ENCODE measurements at regions not wholly inside any gene's neighbourhood (a gene's known extent, or its start where the extent isn't known, plus 50 kb on each side); places are given as distances from the start of the nearest gene placed in this dataset.
"Not testable (repeated sequence)": the region's sequence is repeated elsewhere in the genome, so short reads cannot be mapped to it uniquely, and the experiment has no call there.

GRCh38 chr18:42544901-42545300 lies 570.6 kb downstream of the RIT2 start:
- Histone ChIP-seq H3K9me3 (ENCODE audit: control insufficient read depth in 1 of 2, low read length in 2 of 2) (no peaks in the 10 kb centered on the region), H3K4me1 (ENCODE audit: control insufficient read depth in 1 of 2, insufficient read depth in 2 of 2, low read length in 2 of 2) (no peaks in the 10 kb centered on the region), H3K27me3 (ENCODE audit: control insufficient read depth in 1 of 2, insufficient read depth in 2 of 2, low read length in 2 of 2) (no peaks in the 10 kb centered on the region), H3K27ac (ENCODE audit: low read depth, low read length) (no peak overlapping the region), H3K9ac (ENCODE audit: low read depth in 1 of 2, low read length in 2 of 2) (no peak overlapping the region), H3K4me3 (ENCODE audit: low read depth in 1 of 2, low read length in 2 of 2) (no peak overlapping the region), H3K36me3 (ENCODE audit: control insufficient read depth in 1 of 2, insufficient read depth in 2 of 2, low read length in 2 of 2) (no peaks in the 10 kb centered on the region)

- Histone ChIP-seq H3K4me3 (ENCODE audit: low read depth in 1 of 2, low read length in 2 of 2) (no peak overlapping the region), H3K36me3 (ENCODE audit: control insufficient read depth in 1 of 2, insufficient read depth in 2 of 2, low read length in 2 of 2) (no peaks in the 10 kb centered on the region), H3K27ac (ENCODE audit: low read depth, low read length) (no peak overlapping the region), H3K27me3 (ENCODE audit: control insufficient read depth in 1 of 2, insufficient read depth in 2 of 2, low read length in 2 of 2) (no peaks in the 10 kb centered on the region), H3K9me3 (ENCODE audit: control insufficient read depth in 1 of 2, low read length in 2 of 2) (no peaks in the 10 kb centered on the region), H3K4me1 (ENCODE audit: control insufficient read depth in 1 of 2, insufficient read depth in 2 of 2, low read length in 2 of 2) (no peaks in the 10 kb centered on the region), H3K9ac (ENCODE audit: low read depth in 1 of 2, low read length in 2 of 2) (no peak overlapping the region)
These were observed 569.7 kb downstream of the RIT2 start for GRCh38 chr18:42545825-42546224.

GRCh38 chr18:42548493-42548892 lies 567.0 kb downstream of the RIT2 start:
- no peak overlapping the region for H3K27ac ChIP-seq (ENCODE audit: low read depth, low read length)
- H3K4me1 ChIP-seq (ENCODE audit: control insufficient read depth in 1 of 2, insufficient read depth in 2 of 2, low read length in 2 of 2) = no peaks in the 10 kb centered on the region
- no peaks in the 10 kb centered on the region for H3K36me3 ChIP-seq (ENCODE audit: control insufficient read depth in 1 of 2, insufficient read depth in 2 of 2, low read length in 2 of 2)
- no peak overlapping the region for H3K4me3 ChIP-seq (ENCODE audit: low read depth in 1 of 2, low read length in 2 of 2)
- no peak overlapping the region for H3K9ac ChIP-seq (ENCODE audit: low read depth in 1 of 2, low read length in 2 of 2)
- no peaks in the 10 kb centered on the region for H3K27me3 ChIP-seq (ENCODE audit: control insufficient read depth in 1 of 2, insufficient read depth in 2 of 2, low read length in 2 of 2)
- H3K9me3 ChIP-seq (ENCODE audit: control insufficient read depth in 1 of 2, low read length in 2 of 2) = no peaks in the 10 kb centered on the region

- Histone ChIP-seq H3K4me3 (ENCODE audit: low read depth in 1 of 2, low read length in 2 of 2) (no peak overlapping the region), H3K27me3 (ENCODE audit: control insufficient read depth in 1 of 2, insufficient read depth in 2 of 2, low read length in 2 of 2) (no peaks in the 10 kb centered on the region), H3K27ac (ENCODE audit: low read depth, low read length) (no peak overlapping the region), H3K9me3 (ENCODE audit: control insufficient read depth in 1 of 2, low read length in 2 of 2) (no peaks in the 10 kb centered on the region), H3K36me3 (ENCODE audit: control insufficient read depth in 1 of 2, insufficient read depth in 2 of 2, low read length in 2 of 2) (no peaks in the 10 kb centered on the region), H3K9ac (ENCODE audit: low read depth in 1 of 2, low read length in 2 of 2) (no peak overlapping the region), H3K4me1 (ENCODE audit: control insufficient read depth in 1 of 2, insufficient read depth in 2 of 2, low read length in 2 of 2) (no peaks in the 10 kb centered on the region)
These were observed 565.9 kb downstream of the RIT2 start for GRCh38 chr18:42549596-42549995.

GRCh38 chr18:42552559-42552958 lies 562.9 kb downstream of the RIT2 start:
- not testable (repeated sequence) for H3K36me3 ChIP-seq (ENCODE audit: control insufficient read depth in 1 of 2, insufficient read depth in 2 of 2, low read length in 2 of 2); H3K9ac ChIP-seq (ENCODE audit: low read depth in 1 of 2, low read length in 2 of 2); H3K4me3 ChIP-seq (ENCODE audit: low read depth in 1 of 2, low read length in 2 of 2); H3K9me3 ChIP-seq (ENCODE audit: control insufficient read depth in 1 of 2, low read length in 2 of 2); H3K27me3 ChIP-seq (ENCODE audit: control insufficient read depth in 1 of 2, insufficient read depth in 2 of 2, low read length in 2 of 2); H3K4me1 ChIP-seq (ENCODE audit: control insufficient read depth in 1 of 2, insufficient read depth in 2 of 2, low read length in 2 of 2); H3K27ac ChIP-seq (ENCODE audit: low read depth, low read length)

GRCh38 chr18:42559069-42559690 lies 556.3 kb downstream of the RIT2 start:
- H3K4me1 ChIP-seq (ENCODE audit: control insufficient read depth in 1 of 2, insufficient read depth in 2 of 2, low read length in 2 of 2) = no peaks in the 10 kb centered on the region
- H3K36me3 ChIP-seq (ENCODE audit: control insufficient read depth in 1 of 2, insufficient read depth in 2 of 2, low read length in 2 of 2) = no peaks in the 10 kb centered on the region
- no peaks in the 10 kb centered on the region for H3K9me3 ChIP-seq (ENCODE audit: control insufficient read depth in 1 of 2, low read length in 2 of 2)
- no peak overlapping the region for H3K27ac ChIP-seq (ENCODE audit: low read depth, low read length)
- H3K27me3 ChIP-seq (ENCODE audit: control insufficient read depth in 1 of 2, insufficient read depth in 2 of 2, low read length in 2 of 2) = no peaks in the 10 kb centered on the region
- H3K9ac ChIP-seq (ENCODE audit: low read depth in 1 of 2, low read length in 2 of 2) = no peak overlapping the region
- H3K4me3 ChIP-seq (ENCODE audit: low read depth in 1 of 2, low read length in 2 of 2) = no peak overlapping the region

- Histone ChIP-seq H3K4me1 (ENCODE audit: control insufficient read depth in 1 of 2, insufficient read depth in 2 of 2, low read length in 2 of 2) (no peaks in the 10 kb centered on the region), H3K9me3 (ENCODE audit: control insufficient read depth in 1 of 2, low read length in 2 of 2) (no peaks in the 10 kb centered on the region), H3K27ac (ENCODE audit: low read depth, low read length) (no peak overlapping the region), H3K27me3 (ENCODE audit: control insufficient read depth in 1 of 2, insufficient read depth in 2 of 2, low read length in 2 of 2) (no peaks in the 10 kb centered on the region), H3K4me3 (ENCODE audit: low read depth in 1 of 2, low read length in 2 of 2) (no peak overlapping the region), H3K9ac (ENCODE audit: low read depth in 1 of 2, low read length in 2 of 2) (no peak overlapping the region), H3K36me3 (ENCODE audit: control insufficient read depth in 1 of 2, insufficient read depth in 2 of 2, low read length in 2 of 2) (no peaks in the 10 kb centered on the region)
These were observed 554.0 kb downstream of the RIT2 start for GRCh38 chr18:42561521-42561920.

- H3K36me3 ChIP-seq (ENCODE audit: control insufficient read depth in 1 of 2, insufficient read depth in 2 of 2, low read length in 2 of 2) = no peaks in the 10 kb centered on the region
- H3K27me3 ChIP-seq (ENCODE audit: control insufficient read depth in 1 of 2, insufficient read depth in 2 of 2, low read length in 2 of 2) = no peaks in the 10 kb centered on the region
- H3K27ac ChIP-seq (ENCODE audit: low read depth, low read length) = no peak overlapping the region
- H3K4me1 ChIP-seq (ENCODE audit: control insufficient read depth in 1 of 2, insufficient read depth in 2 of 2, low read length in 2 of 2) = no peaks in the 10 kb centered on the region
- H3K9me3 ChIP-seq (ENCODE audit: control insufficient read depth in 1 of 2, low read length in 2 of 2) = no peaks in the 10 kb centered on the region
- no peak overlapping the region for H3K9ac ChIP-seq (ENCODE audit: low read depth in 1 of 2, low read length in 2 of 2)
- no peak overlapping the region for H3K4me3 ChIP-seq (ENCODE audit: low read depth in 1 of 2, low read length in 2 of 2)
These were observed 551.5 kb downstream of the RIT2 start for GRCh38 chr18:42563995-42564394.

GRCh38 chr18:42564761-42565160 lies 550.7 kb downstream of the RIT2 start:
- H3K4me3 ChIP-seq (ENCODE audit: low read depth in 1 of 2, low read length in 2 of 2) = no peak overlapping the region
- H3K36me3 ChIP-seq (ENCODE audit: control insufficient read depth in 1 of 2, insufficient read depth in 2 of 2, low read length in 2 of 2) = no peaks in the 10 kb centered on the region
- no peaks in the 10 kb centered on the region for H3K4me1 ChIP-seq (ENCODE audit: control insufficient read depth in 1 of 2, insufficient read depth in 2 of 2, low read length in 2 of 2)
- no peaks in the 10 kb centered on the region for H3K9me3 ChIP-seq (ENCODE audit: control insufficient read depth in 1 of 2, low read length in 2 of 2)
- H3K27ac ChIP-seq (ENCODE audit: low read depth, low read length) = no peak overlapping the region
- H3K9ac ChIP-seq (ENCODE audit: low read depth in 1 of 2, low read length in 2 of 2) = no peak overlapping the region
- no peaks in the 10 kb centered on the region for H3K27me3 ChIP-seq (ENCODE audit: control insufficient read depth in 1 of 2, insufficient read depth in 2 of 2, low read length in 2 of 2)

- H3K36me3 ChIP-seq (ENCODE audit: control insufficient read depth in 1 of 2, insufficient read depth in 2 of 2, low read length in 2 of 2) = no peaks in the 10 kb centered on the region
- H3K27ac ChIP-seq (ENCODE audit: low read depth, low read length) = no peak overlapping the region
- no peaks in the 10 kb centered on the region for H3K9me3 ChIP-seq (ENCODE audit: control insufficient read depth in 1 of 2, low read length in 2 of 2)
- no peaks in the 10 kb centered on the region for H3K4me1 ChIP-seq (ENCODE audit: control insufficient read depth in 1 of 2, insufficient read depth in 2 of 2, low read length in 2 of 2)
- no peak overlapping the region for H3K9ac ChIP-seq (ENCODE audit: low read depth in 1 of 2, low read length in 2 of 2)
- H3K27me3 ChIP-seq (ENCODE audit: control insufficient read depth in 1 of 2, insufficient read depth in 2 of 2, low read length in 2 of 2) = no peaks in the 10 kb centered on the region
- no peak overlapping the region for H3K4me3 ChIP-seq (ENCODE audit: low read depth in 1 of 2, low read length in 2 of 2)
These were observed 546.7 kb downstream of the RIT2 start for GRCh38 chr18:42568773-42569172.

GRCh38 chr18:42574871-42575270 lies 540.6 kb downstream of the RIT2 start:
- H3K4me3 ChIP-seq (ENCODE audit: low read depth in 1 of 2, low read length in 2 of 2) = no peak overlapping the region
- no peaks in the 10 kb centered on the region for H3K9me3 ChIP-seq (ENCODE audit: control insufficient read depth in 1 of 2, low read length in 2 of 2)
- no peaks in the 10 kb centered on the region for H3K27me3 ChIP-seq (ENCODE audit: control insufficient read depth in 1 of 2, insufficient read depth in 2 of 2, low read length in 2 of 2)
- H3K27ac ChIP-seq (ENCODE audit: low read depth, low read length) = no peak overlapping the region
- H3K36me3 ChIP-seq (ENCODE audit: control insufficient read depth in 1 of 2, insufficient read depth in 2 of 2, low read length in 2 of 2) = no peaks in the 10 kb centered on the region
- no peak overlapping the region for H3K9ac ChIP-seq (ENCODE audit: low read depth in 1 of 2, low read length in 2 of 2)
- no peaks in the 10 kb centered on the region for H3K4me1 ChIP-seq (ENCODE audit: control insufficient read depth in 1 of 2, insufficient read depth in 2 of 2, low read length in 2 of 2)
